ENCODE measurements at regions not wholly inside any gene's neighbourhood (a gene's known extent, or its start where the extent isn't known, plus 50 kb on each side); places are given as distances from the start of the nearest gene placed in this dataset.

GRCh38 chr10:2128991-2129390 is 391.7 kb upstream of the ADARB2 start:
- TF ChIP-seq RCOR1 (IDR thresholded peaks at IDR 0.05; ENCODE audit: insufficient replicate concordance, low read length) = no peak
- H3K4me2 ChIP-seq (ENCODE audit: low read depth, low read length) = no peak overlapping the region
- no peak overlapping the region for H3K4ac ChIP-seq (ENCODE audit: low read depth, low read length)
- H3K18ac ChIP-seq (ENCODE audit: low read depth, low read length) = no peak overlapping the region
- DNase-seq = no peak
- no peak for ATAC-seq (ENCODE audit: low read depth)
- intact Hi-C loops (cut with micrococcal nuclease) (no loop called here), dilution Hi-C loops (cut with HindIII; ENCODE audit: low sequenced_read_pairs, unreplicated experiment) (no loop called here), in situ Hi-C loops (cut with MboI; ENCODE audit: low sequenced_read_pairs) (no loop called here)
- H3K27ac ChIP-seq (ENCODE audit: insufficient read depth, low read length) = no peak overlapping the region
- H4K91ac ChIP-seq (ENCODE audit: insufficient read depth, low read depth, low read length) = no peak overlapping the region
- H2BK120ac ChIP-seq (ENCODE audit: low read depth, low read length) = no peak overlapping the region
- no peaks in the 10 kb centered on the region for H3K9me1 ChIP-seq (ENCODE audit: insufficient read depth, low read length)
- no peak overlapping the region for H4K8ac ChIP-seq (ENCODE audit: low read depth in 2 of 2, low read length in 2 of 2)
- no CpG with 5 or more reads among the region's 3 CpGs for WGBS, 2 experiments (ENCODE audit: extremely low coverage in 2 of 2, insufficient read length in 1 of 2)
- ChIA-PET POLR2A (ENCODE audit: unreplicated experiment) (no interaction called here), CTCF (no interaction called here)
- no peak overlapping the region for H3K56ac ChIP-seq (ENCODE audit: extremely low read depth, insufficient read depth, low read length)
- no peaks in the 10 kb centered on the region for H3K4me1 ChIP-seq (ENCODE audit: control insufficient read depth, insufficient read depth, low read length)
- no peaks in the 10 kb centered on the region for H3K79me1 ChIP-seq (ENCODE audit: low read depth in 1 of 2, low read length in 2 of 2)
- no peak overlapping the region for H2AK9ac ChIP-seq (replicated peaks; ENCODE audit: low read depth, low read length, poor library complexity)
- no peak overlapping the region for H2BK15ac ChIP-seq (ENCODE audit: low read depth, low read length)
- no peak overlapping the region for H3K23ac ChIP-seq (ENCODE audit: low read depth, low read length)
- no peak overlapping the region for H3K4me3 ChIP-seq (ENCODE audit: insufficient read depth, low read depth, low read length)
- no peaks in the 10 kb centered on the region for H3K27me3 ChIP-seq (ENCODE audit: control insufficient read depth, insufficient read depth, low read length)
- H2BK5ac ChIP-seq (ENCODE audit: low read depth, low read length, poor library complexity, severe bottlenecking) = no peak overlapping the region
- no peak overlapping the region for H3K14ac ChIP-seq (replicated peaks; ENCODE audit: low read depth, low read length)
- no peaks in the 10 kb centered on the region for H3K36me3 ChIP-seq (ENCODE audit: control insufficient read depth, insufficient read depth, low read length)
- no peak overlapping the region for H3K9ac ChIP-seq (ENCODE audit: low read depth, low read length)
- no peak overlapping the region for H4K5ac ChIP-seq (ENCODE audit: low read depth, low read length)
- peaks cover 23% of the 10 kb centered on the region for H3K9me3 ChIP-seq (ENCODE audit: control insufficient read depth, insufficient read depth, low read length)
- H4K20me1 ChIP-seq (ENCODE audit: insufficient read depth, low read length) = no peaks in the 10 kb centered on the region
- H2AFZ ChIP-seq (replicated peaks; ENCODE audit: low read length, poor library complexity) = no peak overlapping the region
- no TSS peak for BruUV-seq (replicated peaks)
- H2AK5ac ChIP-seq (ENCODE audit: low read depth, low read length) = no peak overlapping the region
- no peak overlapping the region for H2BK20ac ChIP-seq (ENCODE audit: low read depth, low read length)
